MM.1S (cell line): ENCODE measurements at regions not wholly inside any gene's neighbourhood (a gene's known extent, or its start where the extent isn't known, plus 50 kb on each side); places are given as distances from the start of the nearest gene placed in this dataset.

Experiments used
- DNase-seq: peaks from one replicate; pipeline ENCODE4 v3.0.0-alpha.2; 2015
- H2AFZ ChIP-seq: fragments of 300-600 bp; sonication (generic); 2 replicates; pipeline ENCODE4 v1.6.0; 2016; ENCODE audit warnings: antibody characterized with exemption, low read length
- H3F3A ChIP-seq: fragments of 300-600 bp; sonication (generic); 2 replicates; pipeline ENCODE4 v1.6.1; 2016; ENCODE audit warnings: mild to moderate bottlenecking, antibody characterized with exemption, low read length, moderate library complexity, mixed read lengths; ENCODE audit not compliant: insufficient read depth
- H3K27ac ChIP-seq: fragments of 300-600 bp; sonication (generic); 2 replicates; pipeline ENCODE4 v1.5.1; 2016; ENCODE audit warnings: mild to moderate bottlenecking, low read length
- H3K27me3 ChIP-seq: fragments of 300-600 bp; sonication (generic); replicated peaks from 2 replicates; pipeline ENCODE4 v1.6.0; 2016; ENCODE audit warnings: low read length; ENCODE audit not compliant: insufficient read depth
- H3K36me3 ChIP-seq: fragments of 300-600 bp; sonication (generic); replicated peaks from 2 replicates; pipeline ENCODE4 v1.6.1; 2016; ENCODE audit warnings: mild to moderate bottlenecking, low read length, mixed read lengths; ENCODE audit not compliant: insufficient read depth
- H3K4me1 ChIP-seq: fragments of 300-600 bp; sonication (generic); 2 replicates; pipeline ENCODE4 v1.6.1; 2016; ENCODE audit warnings: low read length, mixed read lengths
- H3K4me2 ChIP-seq: fragments of 300-600 bp; sonication (generic); 2 replicates; pipeline ENCODE4 v1.6.0; 2016; ENCODE audit warnings: low read depth, low read length
- H3K4me3 ChIP-seq: fragments of 300-600 bp; sonication (generic); 2 replicates; pipeline ENCODE4 v1.5.1; 2016; ENCODE audit warnings: low read length, mixed read lengths
- H3K79me2 ChIP-seq: fragments of 300-600 bp; sonication (generic); 2 replicates; pipeline ENCODE4 v1.6.1; 2016; ENCODE audit warnings: mixed run types, low read length, mixed read lengths
- H3K9ac ChIP-seq: fragments of 300-600 bp; sonication (generic); 2 replicates; pipeline ENCODE4 v1.6.1; 2016; ENCODE audit warnings: low read length, mixed read lengths
- H3K9me2 ChIP-seq: fragments of 300-600 bp; sonication (generic); replicated peaks from 2 replicates; pipeline ENCODE4 v1.6.1; 2016; ENCODE audit warnings: mild to moderate bottlenecking, low read length, mixed read lengths; ENCODE audit not compliant: insufficient read depth
- H3K9me3 ChIP-seq: fragments of 300-600 bp; sonication (generic); replicated peaks from 2 replicates; pipeline ENCODE4 v1.6.1; 2016; ENCODE audit warnings: mild to moderate bottlenecking, low read length, mixed read lengths; ENCODE audit not compliant: insufficient read depth
- H4K20me1 ChIP-seq: fragments of 300-600 bp; sonication (generic); 2 replicates; pipeline ENCODE4 v1.6.1; 2016; ENCODE audit warnings: mild to moderate bottlenecking, low read length, moderate library complexity, mixed read lengths; ENCODE audit not compliant: insufficient read depth
- CTCF ChIP-seq: fragments of 300-600 bp; sonication (generic); IDR thresholded peaks from 2 replicates; pipeline ENCODE4 v1.5.1; 2016; ENCODE audit warnings: antibody characterized with exemption, low read length, mixed read lengths
- EZH2 ChIP-seq: fragments of 300-600 bp; sonication (generic); optimal IDR thresholded peaks from 2 replicates; pipeline ENCODE3; 2017; ENCODE audit warnings: low read depth, mild to moderate bottlenecking, antibody characterized with exemption, low read length, mixed read lengths
- EZH2phosphoT487 ChIP-seq: fragments of 300-600 bp; sonication (generic); IDR thresholded peaks from 2 replicates; pipeline ENCODE4 v1.6.1; 2018; ENCODE audit warnings: antibody characterized with exemption, low read length

GRCh38 chr16:85524630-85525419 is 88.3 kb upstream of the GSE1 start:
- Histone ChIP-seq H3K9ac (no peak overlapping the region), H4K20me1 (no peaks in the 10 kb centered on the region), H3F3A (no peaks in the 10 kb centered on the region), H3K27ac (no peak overlapping the region), H3K4me1 (no peaks in the 10 kb centered on the region), H2AFZ (no peak overlapping the region), H3K9me3 (no peaks in the 10 kb centered on the region), H3K36me3 (no peaks in the 10 kb centered on the region), H3K4me3 (no peak overlapping the region), H3K9me2 (no peaks in the 10 kb centered on the region), H3K27me3 (peaks cover 4% of the 10 kb centered on the region), H3K4me2 (no peak overlapping the region), H3K79me2 (no peaks in the 10 kb centered on the region)
- TF ChIP-seq EZH2 (no peak), CTCF (no peak), EZH2phosphoT487 (no peak)
- no peak for DNase-seq

- Histone ChIP-seq H3K4me1 (no peaks in the 10 kb centered on the region), H3K27ac (no peak overlapping the region), H3K27me3 (peaks cover 12% of the 10 kb centered on the region), H3K9me2 (no peaks in the 10 kb centered on the region), H4K20me1 (no peaks in the 10 kb centered on the region), H3F3A (no peaks in the 10 kb centered on the region), H2AFZ (no peak overlapping the region), H3K9me3 (no peaks in the 10 kb centered on the region), H3K36me3 (no peaks in the 10 kb centered on the region), H3K79me2 (no peaks in the 10 kb centered on the region), H3K9ac (no peak overlapping the region), H3K4me3 (no peak overlapping the region), H3K4me2 (no peak overlapping the region)
- TF ChIP-seq EZH2phosphoT487 (no peak), CTCF (no peak), EZH2 (no peak)
- DNase-seq: no peak
Measured at GRCh38 chr16:85525420-85526184, 87.5 kb upstream of the GSE1 start.

- no peaks in the 10 kb centered on the region for H3K9me3 ChIP-seq
- no peaks in the 10 kb centered on the region for H3F3A ChIP-seq
- H3K4me1 ChIP-seq: no peaks in the 10 kb centered on the region
- H3K9me2 ChIP-seq: no peaks in the 10 kb centered on the region
- H3K27me3 ChIP-seq: peaks cover 18% of the 10 kb centered on the region
- no peak for DNase-seq
- H3K4me3 ChIP-seq: no peak overlapping the region
- H3K4me2 ChIP-seq: no peak overlapping the region
- no peaks in the 10 kb centered on the region for H3K36me3 ChIP-seq
- H3K9ac ChIP-seq: no peak overlapping the region
- H3K79me2 ChIP-seq: no peaks in the 10 kb centered on the region
- no peak overlapping the region for H3K27ac ChIP-seq
- H2AFZ ChIP-seq: no peak overlapping the region
- H4K20me1 ChIP-seq: no peaks in the 10 kb centered on the region
- no peak for TF ChIP-seq EZH2
- TF ChIP-seq EZH2phosphoT487: no peak
- TF ChIP-seq CTCF: no peak
Measured at GRCh38 chr16:85526185-85526974, 86.7 kb upstream of the GSE1 start.
